ENCODE measurements at regions not wholly inside any gene's neighbourhood (a gene's known extent, or its start where the extent isn't known, plus 50 kb on each side); places are given as distances from the start of the nearest gene placed in this dataset.

DNA sequence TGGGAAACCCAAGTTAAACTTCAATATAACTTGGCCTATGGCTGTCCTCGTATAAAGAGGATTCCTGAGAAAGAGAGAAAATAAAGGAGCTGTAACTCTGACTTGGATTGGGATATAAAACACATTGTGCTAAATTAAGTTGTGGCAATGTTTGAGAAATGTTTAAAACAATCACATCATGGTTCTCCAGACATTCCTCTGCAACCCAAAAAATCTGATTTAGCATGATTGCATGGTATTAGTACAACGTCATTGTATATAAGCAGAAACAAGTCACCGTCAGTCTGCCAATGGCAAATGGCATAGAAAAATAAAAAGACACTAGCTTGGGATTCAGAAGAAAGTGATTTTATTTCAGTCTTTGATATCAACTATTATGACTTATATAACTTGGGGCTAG, 140.2 kb upstream of the FAM83B start:
- no peak for TF ChIP-seq CTCF (IDR thresholded peaks at IDR 0.05; ENCODE audit: low read depth, low read length, missing control alignments)
- in situ Hi-C loops (cut with HindIII; ENCODE audit: low sequenced_read_pairs) = no loop called here
- no peak for DNase-seq (ENCODE audit: low read depth)
- H3K4me3 ChIP-seq (ENCODE audit: low read depth, low read length) = no peak overlapping the region

- in situ Hi-C loops (cut with HindIII; ENCODE audit: low sequenced_read_pairs) = no loop called here
- TF ChIP-seq CTCF (IDR thresholded peaks at IDR 0.05; ENCODE audit: low read depth, low read length, missing control alignments) = no peak
- no peak overlapping the region for H3K4me3 ChIP-seq (ENCODE audit: low read depth, low read length)
- DNase-seq (ENCODE audit: low read depth) = no peak
Observed at GRCh38 chr6:54706844-54707605, 139.5 kb upstream of the FAM83B start.

DNA sequence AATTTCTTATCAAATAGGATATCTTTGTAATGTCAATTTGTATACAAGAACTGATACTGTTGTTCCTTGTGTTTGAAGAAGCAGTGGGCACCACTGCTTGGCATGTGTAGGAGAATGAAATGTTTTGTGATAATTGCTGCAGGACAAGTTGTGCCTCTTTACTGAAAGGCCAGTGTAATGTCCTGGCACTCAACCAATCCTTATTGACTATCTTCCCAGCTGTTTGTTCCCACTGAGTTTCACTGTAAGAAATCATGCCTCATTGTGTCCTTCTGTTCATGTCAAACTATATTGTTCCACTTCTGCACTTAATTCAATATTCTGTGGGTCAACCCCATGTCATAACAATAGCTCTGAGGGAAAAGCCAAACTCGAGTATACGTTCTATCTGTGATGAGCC, 136.1 kb upstream of the FAM83B start:
- H3K4me3 ChIP-seq (ENCODE audit: low read depth, low read length) = no peak overlapping the region
- TF ChIP-seq CTCF (IDR thresholded peaks at IDR 0.05; ENCODE audit: low read depth, low read length, missing control alignments) = no peak
- in situ Hi-C loops (cut with HindIII; ENCODE audit: low sequenced_read_pairs) = no loop called here
- DNase-seq (ENCODE audit: low read depth) = no peak

DNA sequence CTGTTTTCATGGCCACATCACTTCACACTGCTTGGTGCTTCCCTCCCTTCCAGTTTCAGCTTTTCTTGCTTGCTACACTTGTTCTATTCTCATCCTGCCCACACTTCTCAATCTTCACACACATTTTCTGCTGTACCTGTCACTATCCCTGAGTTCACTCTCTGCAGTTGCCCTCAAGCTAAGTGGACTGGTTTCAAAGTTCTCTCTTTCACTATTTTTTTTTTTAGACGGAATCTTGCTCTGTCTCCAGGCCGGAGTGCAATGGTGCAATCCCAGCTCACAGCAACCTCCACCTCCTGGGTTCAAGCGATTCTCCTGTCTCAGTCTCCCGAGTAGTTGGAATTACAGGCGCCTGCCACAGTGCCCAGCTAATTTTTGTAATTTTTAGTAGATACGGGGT, 130.6 kb upstream of the FAM83B start:
- no peak overlapping the region for H3K4me3 ChIP-seq (ENCODE audit: low read depth, low read length)
- no peak for DNase-seq (ENCODE audit: low read depth)
- no peak for TF ChIP-seq CTCF (IDR thresholded peaks at IDR 0.05; ENCODE audit: low read depth, low read length, missing control alignments)
- in situ Hi-C loops (cut with HindIII; ENCODE audit: low sequenced_read_pairs) = no loop called here

- in situ Hi-C loops (cut with HindIII; ENCODE audit: low sequenced_read_pairs) = no loop called here
- TF ChIP-seq CTCF (IDR thresholded peaks at IDR 0.05; ENCODE audit: low read depth, low read length, missing control alignments) = no peak
- H3K4me3 ChIP-seq (ENCODE audit: low read depth, low read length) = no peak overlapping the region
- no peak for DNase-seq (ENCODE audit: low read depth)
Observed at GRCh38 chr6:54716877-54717276, 129.7 kb upstream of the FAM83B start.

- in situ Hi-C loops (cut with HindIII; ENCODE audit: low sequenced_read_pairs) = no loop called here
- peak; percentile 18 for DNase-seq (ENCODE audit: low read depth)
- H3K4me3 ChIP-seq (ENCODE audit: low read depth, low read length) = no peak overlapping the region
- peak; percentile 90 for TF ChIP-seq CTCF (IDR thresholded peaks at IDR 0.05; ENCODE audit: low read depth, low read length, missing control alignments)
Observed at GRCh38 chr6:54717849-54718455, 128.6 kb upstream of the FAM83B start.

Data from astrocyte of the cerebellum (primary cell).